HuH-7 (cell line): ENCODE measurements at regions not wholly inside any gene's neighbourhood (a gene's known extent, or its start where the extent isn't known, plus 50 kb on each side); places are given as distances from the start of the nearest gene placed in this dataset.

Experiments
- DNase-seq: peaks from one replicate; pipeline ENCODE4 v3.0.0; 2011; ENCODE audit warnings: low spot score

- no peak for DNase-seq
These were observed 292.1 kb downstream of the CDC5L start for GRCh38 chr6:44679438-44680201.

- DNase-seq: no peak
These were observed 292.8 kb downstream of the CDC5L start for GRCh38 chr6:44680202-44680720.

DNA sequence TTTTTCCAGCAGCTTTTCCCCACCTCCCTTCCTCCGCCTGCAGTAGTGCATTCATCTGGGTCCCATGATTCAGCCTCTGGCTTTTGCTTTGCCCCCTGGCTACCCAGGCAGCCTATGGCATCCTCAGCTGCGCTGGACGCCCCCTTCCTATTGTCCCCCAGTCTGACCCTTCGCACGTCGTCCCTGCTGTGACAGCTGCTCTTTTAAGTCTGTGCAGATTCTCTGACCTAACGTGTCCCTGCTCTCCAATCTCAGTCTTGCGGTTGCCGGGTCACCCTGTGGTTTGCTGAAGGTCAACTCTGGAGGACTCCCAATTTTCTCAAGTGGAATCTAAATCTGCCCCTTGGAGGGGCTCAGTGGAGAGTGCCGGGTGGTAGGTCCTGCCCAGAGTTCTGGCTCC lies 294.3 kb downstream of the CDC5L start:
- DNase-seq: no peak

- no peak for DNase-seq
These were observed 294.8 kb downstream of the CDC5L start for GRCh38 chr6:44682280-44682679.

DNA sequence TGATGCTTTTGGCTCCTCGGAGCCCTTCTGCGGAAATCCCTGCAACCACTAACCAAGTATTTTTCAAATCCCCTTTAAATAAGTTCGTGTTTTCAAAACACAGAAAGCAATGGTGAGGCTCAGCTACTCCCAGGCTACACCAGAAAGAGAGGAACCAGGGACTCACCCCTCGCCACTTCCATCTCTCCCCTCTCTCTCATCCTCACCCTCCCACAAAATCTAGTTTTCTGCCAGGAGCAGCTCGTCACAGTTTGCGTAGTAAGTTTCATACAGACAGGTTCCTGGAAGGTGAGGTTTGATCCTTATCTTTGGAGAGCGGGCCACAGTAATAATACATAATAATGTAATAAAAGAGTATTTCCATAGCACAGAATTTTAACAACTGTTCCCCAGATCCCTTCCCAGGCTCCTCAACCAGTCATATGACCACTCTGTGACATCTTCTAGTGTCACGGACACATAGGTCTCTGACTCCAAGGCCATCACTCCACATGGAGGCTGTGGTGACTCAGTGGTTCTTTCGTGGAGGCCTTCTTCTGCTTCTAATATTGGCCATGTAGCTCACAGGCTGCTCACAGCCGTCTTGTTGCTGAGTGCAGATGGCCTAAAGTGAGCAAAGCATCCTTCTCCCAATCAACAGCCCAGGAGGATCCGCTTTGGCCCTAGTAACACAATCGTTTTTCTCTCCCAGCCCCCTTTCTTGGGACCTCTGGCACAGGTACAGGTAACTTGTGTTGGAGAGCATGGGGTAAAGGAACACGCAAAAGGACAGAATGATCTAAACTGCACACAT lies 295.7 kb downstream of the CDC5L start:
- DNase-seq: no peak

GRCh38 chr6:44685213-44685612 lies 297.7 kb downstream of the CDC5L start:
- DNase-seq: no peak

- DNase-seq: no peak
These were observed 308.6 kb downstream of the CDC5L start for GRCh38 chr6:44696099-44696498.

GRCh38 chr6:44696686-44697085 lies 309.2 kb downstream of the CDC5L start:
- no peak for DNase-seq

DNA sequence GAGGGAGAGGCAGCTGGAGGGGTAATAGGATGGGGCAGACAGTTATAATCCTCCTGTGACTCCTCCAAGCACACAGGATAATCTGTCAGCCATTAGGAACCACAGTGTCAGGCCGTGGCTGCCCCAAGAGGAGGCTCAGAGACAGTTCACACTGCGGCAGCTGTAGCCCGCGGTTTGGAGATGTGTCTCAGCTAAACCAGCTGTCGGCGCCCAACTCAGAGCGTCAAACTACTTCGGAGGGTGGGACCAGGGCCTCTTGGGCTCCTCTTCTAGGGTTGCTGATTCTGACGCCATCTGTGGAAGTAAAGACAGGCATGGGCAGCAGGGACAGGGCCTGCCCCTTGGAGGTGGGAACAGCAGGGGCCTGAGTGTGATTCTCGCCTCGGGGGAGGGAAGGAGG lies 309.8 kb downstream of the CDC5L start:
- DNase-seq: no peak

DNA sequence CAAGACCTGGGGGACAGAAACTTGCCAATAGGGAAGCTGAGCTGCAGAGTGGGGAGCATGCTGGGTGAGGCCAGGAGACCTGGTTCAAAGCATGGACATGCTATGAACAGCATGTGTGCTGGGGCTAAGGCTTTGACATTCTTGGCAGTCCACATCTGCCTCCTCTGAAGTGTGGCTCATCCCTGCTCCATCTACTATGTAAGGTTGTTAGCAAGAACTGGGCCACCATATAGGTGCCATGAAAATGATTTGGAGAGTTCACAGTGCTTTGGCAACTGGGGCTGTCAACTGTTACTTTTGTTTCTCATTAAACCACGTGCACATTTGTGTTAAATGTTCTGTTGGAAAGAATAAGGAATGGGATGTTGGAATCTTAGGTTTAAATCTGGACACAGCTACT lies 311.1 kb downstream of the CDC5L start:
- no peak for DNase-seq

- DNase-seq: no peak
These were observed 311.6 kb downstream of the CDC5L start for GRCh38 chr6:44699082-44699481.

GRCh38 chr6:44699851-44700250 lies 312.3 kb downstream of the CDC5L start:
- no peak for DNase-seq

DNA sequence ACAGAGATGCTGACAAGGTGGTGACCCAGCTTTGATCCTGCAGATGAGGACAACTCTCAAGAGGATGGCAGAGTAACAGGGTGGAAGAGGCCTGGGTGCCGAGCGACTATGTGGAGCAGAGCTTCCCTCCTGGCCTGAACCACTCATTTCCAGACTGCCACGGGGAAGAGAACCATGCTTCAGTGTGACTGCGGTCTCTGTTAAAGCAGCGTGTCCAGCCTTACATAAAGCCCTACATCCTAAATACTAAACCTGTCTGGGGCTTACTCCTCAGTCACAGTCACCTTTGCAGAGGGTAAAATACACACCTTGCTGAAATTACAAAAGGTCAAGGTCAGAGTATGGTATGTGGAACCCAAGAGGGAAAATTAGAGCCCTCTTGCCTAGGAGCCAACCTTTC lies 312.9 kb downstream of the CDC5L start:
- no peak for DNase-seq

- DNase-seq: no peak
These were observed 313.6 kb downstream of the CDC5L start for GRCh38 chr6:44701038-44701636.

DNA sequence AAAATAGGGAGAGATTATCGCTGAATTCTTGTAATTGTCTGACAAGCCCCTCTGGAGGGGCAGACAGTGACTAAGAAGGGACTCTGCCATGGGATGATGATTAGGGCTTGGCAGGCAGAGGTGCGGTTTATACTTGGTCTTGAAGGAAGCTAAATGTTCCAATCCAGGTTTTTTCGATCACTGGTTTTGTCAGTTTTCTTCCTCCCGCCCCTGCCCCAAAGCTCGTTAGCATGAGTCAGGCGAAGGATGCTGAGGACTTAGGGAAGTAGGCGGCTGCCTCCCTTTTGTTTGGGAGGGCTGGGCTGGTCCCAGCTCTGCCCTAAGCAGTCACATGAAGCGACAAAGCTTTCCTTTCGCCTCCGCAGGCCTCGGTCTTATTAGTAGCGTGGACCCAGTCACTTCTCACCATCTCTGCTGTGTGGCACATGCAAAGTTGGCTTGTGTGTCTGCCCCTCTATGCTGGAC lies 314.2 kb downstream of the CDC5L start:
- no peak for DNase-seq

GRCh38 chr6:44702292-44702691 lies 314.8 kb downstream of the CDC5L start:
- DNase-seq: no peak

DNA sequence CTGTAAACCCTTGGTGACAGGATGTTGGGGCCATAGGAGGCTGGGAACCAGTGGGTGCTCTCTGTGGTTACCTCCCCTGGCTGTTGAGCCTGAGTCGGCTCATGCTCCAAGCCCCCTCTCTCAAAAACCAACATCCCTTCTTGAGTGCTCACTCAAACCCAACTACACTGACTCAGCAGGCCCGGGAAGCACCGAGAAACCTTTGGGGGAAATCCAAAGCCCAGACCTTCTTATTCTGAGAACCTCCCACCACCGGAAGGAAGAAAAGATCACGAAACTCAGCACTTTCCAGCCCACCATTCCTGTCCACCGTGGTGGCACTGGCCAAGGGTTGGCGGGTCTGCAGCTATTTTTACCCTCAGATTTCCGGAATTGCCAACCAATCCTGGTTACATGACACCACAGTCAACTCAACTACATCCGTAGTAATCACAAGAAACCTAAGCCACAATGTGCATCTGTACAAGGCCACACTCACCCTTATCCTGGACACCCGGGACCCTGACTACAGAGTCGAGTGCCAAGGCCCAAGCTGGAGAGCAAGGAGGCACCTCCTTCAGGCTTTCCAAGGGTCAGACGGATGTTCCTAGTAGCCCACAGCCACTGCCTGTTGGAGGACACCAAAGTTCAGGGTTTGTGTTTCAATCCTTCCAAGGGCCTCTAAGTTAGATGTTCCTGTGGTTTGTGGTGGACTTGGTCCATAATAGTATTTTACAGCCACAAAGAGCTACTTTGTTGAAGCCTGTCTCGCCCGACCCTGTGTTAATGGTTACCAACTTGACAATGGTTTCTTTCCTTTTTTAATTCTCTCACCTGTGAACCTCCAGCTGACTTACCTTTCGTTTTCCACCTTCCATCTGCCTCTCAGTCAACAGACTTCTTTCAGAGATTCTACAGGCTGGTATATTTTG lies 317.0 kb downstream of the CDC5L start:
- no peak for DNase-seq

GRCh38 chr6:44705596-44705995 lies 318.1 kb downstream of the CDC5L start:
- DNase-seq: no peak

- no peak for DNase-seq
These were observed 318.5 kb downstream of the CDC5L start for GRCh38 chr6:44706011-44706410.

DNA sequence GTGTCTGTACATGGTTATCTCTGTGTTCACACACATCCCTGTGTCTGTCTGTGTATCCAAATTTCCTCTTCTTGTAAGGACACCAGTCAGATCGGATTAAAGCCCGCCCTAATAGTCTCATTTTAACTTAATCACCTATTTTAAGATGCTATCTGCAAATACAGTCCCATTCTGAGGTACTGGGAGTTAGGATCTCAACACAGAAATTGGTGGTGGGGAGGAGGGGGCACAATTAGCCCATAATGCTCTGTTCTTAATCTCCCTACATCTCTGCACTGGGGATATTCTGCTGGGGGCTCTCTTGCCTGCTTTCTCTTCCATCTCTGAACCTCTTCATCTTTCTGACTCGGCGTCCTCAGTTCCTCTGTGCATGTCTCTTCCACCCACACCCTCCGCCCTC lies 320.7 kb downstream of the CDC5L start:
- DNase-seq: no peak

DNA sequence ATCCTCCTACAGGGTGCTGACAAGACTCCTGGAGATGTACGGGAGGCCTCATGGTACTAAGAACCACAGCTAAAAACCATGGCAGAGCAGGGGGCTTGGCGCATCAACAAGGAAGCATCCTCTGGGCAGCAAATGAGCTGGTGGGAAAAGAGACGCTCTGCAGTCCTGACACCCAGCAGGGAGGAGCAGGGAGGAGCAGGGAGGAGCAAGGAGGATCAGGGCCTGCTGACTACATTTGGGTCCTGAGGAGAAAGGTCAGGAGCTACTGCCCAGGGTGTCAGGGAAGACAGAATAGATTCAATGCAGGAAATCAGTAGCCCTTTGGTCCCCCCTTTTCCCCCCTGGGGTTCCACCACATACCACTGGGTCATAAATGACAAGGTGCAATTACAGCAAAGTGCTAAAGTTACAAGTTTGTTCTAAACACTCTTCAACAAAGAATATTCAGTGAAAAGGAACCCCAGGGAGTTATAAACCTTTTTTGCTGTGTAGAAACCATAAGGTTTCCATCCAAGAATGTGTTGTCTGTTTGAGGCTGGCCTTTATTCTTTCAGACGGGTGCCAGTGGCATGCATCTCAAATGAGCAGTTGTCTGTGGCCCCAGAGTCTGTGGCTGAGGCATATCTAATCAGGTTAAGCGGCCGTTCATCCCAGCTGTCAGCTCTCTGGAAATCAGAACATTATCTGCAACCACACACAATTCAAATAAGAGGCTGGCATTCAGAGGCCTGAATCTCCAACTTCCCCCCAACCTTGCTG lies 325.0 kb downstream of the CDC5L start:
- no peak for DNase-seq
